ENCODE measurements at regions not wholly inside any gene's neighbourhood (a gene's known extent, or its start where the extent isn't known, plus 50 kb on each side); places are given as distances from the start of the nearest gene placed in this dataset.

DNA sequence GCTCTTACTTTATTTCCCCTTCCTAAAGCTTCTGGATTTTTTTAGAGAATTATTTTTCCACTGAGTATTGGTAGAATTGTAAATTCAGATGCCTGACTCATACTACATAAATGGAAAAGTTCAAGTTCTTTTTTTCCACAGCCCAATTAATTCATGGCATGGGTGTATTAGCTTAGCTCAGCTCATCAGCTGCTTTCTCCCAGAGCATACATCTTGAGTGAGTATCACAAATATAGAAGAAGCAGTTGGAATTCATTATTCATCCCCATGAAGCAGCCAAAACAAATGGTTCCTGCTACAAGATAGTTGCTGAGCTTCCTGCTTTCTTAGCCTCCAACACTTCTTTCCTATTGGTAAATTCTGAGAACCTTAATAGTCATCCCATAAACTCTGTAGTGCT lies 105.1 kb downstream of the C12orf50 start:
- intact Hi-C loops (cut with micrococcal nuclease) = no loop called here
- Histone ChIP-seq H3K27me3 (ENCODE audit: control insufficient read depth in 2 of 2, insufficient read depth in 2 of 2, low read length in 2 of 2) (no peaks in the 10 kb centered on the region), H3K79me2 (ENCODE audit: insufficient read depth, low read length) (no peaks in the 10 kb centered on the region), H4K20me1 (ENCODE audit: insufficient read depth, low read length) (no peaks in the 10 kb centered on the region), H3K4me1 (ENCODE audit: control insufficient read depth in 1 of 2, insufficient read depth in 2 of 2, low read length in 2 of 2) (no peaks in the 10 kb centered on the region), H3K9ac (ENCODE audit: insufficient read depth, low read length, poor library complexity, severe bottlenecking) (no peak overlapping the region), H3K4me3 (replicated peaks in 1 of 3; ENCODE audit: low read depth in 2 of 3, low read length in 3 of 3) (no peak overlapping the region), H3K4me2 (replicated peaks; ENCODE audit: extremely low read depth, low read length, poor library complexity, severe bottlenecking) (no peak overlapping the region), H2AFZ (ENCODE audit: insufficient read depth, low read depth, low read length, poor library complexity, severe bottlenecking) (no peak overlapping the region), H3K36me3 (replicated peaks in 1 of 2; ENCODE audit: control insufficient read depth in 1 of 2, insufficient read depth in 2 of 2, low read length in 2 of 2) (no peaks in the 10 kb centered on the region), H3K27ac (ENCODE audit: low read depth in 1 of 2, low read length in 2 of 2) (no peak overlapping the region), H3K9me3 (replicated peaks in 1 of 2; ENCODE audit: control insufficient read depth in 1 of 2, insufficient read depth in 1 of 2, low read length in 2 of 2) (no peaks in the 10 kb centered on the region)
- H3K9me3 Mint-ChIP-seq = peaks cover 0 to 3% (median 0%) of the 10 kb centered on the region in 7 donors
- no peak overlapping the region for H3K27ac Mint-ChIP-seq
- TF ChIP-seq, protein P1, sequence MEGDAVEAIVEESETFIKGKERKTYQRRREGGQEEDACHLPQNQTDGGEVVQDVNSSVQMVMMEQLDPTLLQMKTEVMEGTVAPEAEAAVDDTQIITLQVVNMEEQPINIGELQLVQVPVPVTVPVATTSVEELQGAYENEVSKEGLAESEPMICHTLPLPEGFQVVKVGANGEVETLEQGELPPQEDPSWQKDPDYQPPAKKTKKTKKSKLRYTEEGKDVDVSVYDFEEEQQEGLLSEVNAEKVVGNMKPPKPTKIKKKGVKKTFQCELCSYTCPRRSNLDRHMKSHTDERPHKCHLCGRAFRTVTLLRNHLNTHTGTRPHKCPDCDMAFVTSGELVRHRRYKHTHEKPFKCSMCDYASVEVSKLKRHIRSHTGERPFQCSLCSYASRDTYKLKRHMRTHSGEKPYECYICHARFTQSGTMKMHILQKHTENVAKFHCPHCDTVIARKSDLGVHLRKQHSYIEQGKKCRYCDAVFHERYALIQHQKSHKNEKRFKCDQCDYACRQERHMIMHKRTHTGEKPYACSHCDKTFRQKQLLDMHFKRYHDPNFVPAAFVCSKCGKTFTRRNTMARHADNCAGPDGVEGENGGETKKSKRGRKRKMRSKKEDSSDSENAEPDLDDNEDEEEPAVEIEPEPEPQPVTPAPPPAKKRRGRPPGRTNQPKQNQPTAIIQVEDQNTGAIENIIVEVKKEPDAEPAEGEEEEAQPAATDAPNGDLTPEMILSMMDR (IDR thresholded peaks at IDR 0.05) = no peak
- H3K4me3 Mint-ChIP-seq = no peak overlapping the region
- H3K36me3 Mint-ChIP-seq = no peaks in the 10 kb centered on the region
- peaks cover 0 to 1% (median 0%) of the 10 kb centered on the region in 3 donors for H3K27me3 Mint-ChIP-seq (ENCODE audit: low read depth in 3 of 3)
- DNase-seq = no peak
- H3K4me1 Mint-ChIP-seq = no peaks in the 10 kb centered on the region

DNA sequence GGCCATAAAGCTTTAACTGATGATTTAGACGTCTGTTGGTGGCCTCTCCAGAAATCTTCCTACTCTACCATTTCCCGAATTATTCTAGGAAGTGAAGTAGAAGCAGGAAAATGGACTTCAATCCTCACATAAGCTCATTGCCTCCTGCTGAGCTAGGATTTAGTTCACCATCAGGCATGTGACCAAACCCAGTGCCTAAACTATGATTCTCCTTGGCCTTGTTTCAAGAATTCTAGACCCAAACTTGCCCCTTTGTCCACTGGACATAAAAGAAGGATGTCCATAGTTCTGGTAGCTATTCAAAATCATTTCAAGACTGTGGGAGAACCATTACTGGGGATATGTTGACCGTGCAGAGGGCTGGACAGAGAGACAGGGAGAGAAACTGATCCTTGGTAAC lies 105.8 kb downstream of the C12orf50 start:
- H3K27me3 Mint-ChIP-seq (ENCODE audit: low read depth in 3 of 3) = peaks cover 0 to 1% (median 0%) of the 10 kb centered on the region in 3 donors
- WGBS (ENCODE audit: insufficient coverage) = no CpG with 5 or more reads among the region's 3 CpGs

More for the DNA sequence above, 105.8 kb downstream of the C12orf50 start:
- intact Hi-C loops (cut with micrococcal nuclease) = no loop called here
- Histone ChIP-seq H3K4me3 (replicated peaks in 1 of 3; ENCODE audit: low read depth in 2 of 3, low read length in 3 of 3) (no peak overlapping the region), H3K27ac (ENCODE audit: low read depth in 1 of 2, low read length in 2 of 2) (no peak overlapping the region), H3K9ac (ENCODE audit: insufficient read depth, low read length, poor library complexity, severe bottlenecking) (no peak overlapping the region), H3K9me3 (replicated peaks in 1 of 2; ENCODE audit: control insufficient read depth in 1 of 2, insufficient read depth in 1 of 2, low read length in 2 of 2) (no peaks in the 10 kb centered on the region), H3K4me1 (ENCODE audit: control insufficient read depth in 1 of 2, insufficient read depth in 2 of 2, low read length in 2 of 2) (no peaks in the 10 kb centered on the region), H4K20me1 (ENCODE audit: insufficient read depth, low read length) (no peaks in the 10 kb centered on the region), H3K79me2 (ENCODE audit: insufficient read depth, low read length) (no peaks in the 10 kb centered on the region), H3K4me2 (replicated peaks; ENCODE audit: extremely low read depth, low read length, poor library complexity, severe bottlenecking) (no peak overlapping the region), H3K27me3 (ENCODE audit: control insufficient read depth in 2 of 2, insufficient read depth in 2 of 2, low read length in 2 of 2) (no peaks in the 10 kb centered on the region), H3K36me3 (replicated peaks in 1 of 2; ENCODE audit: control insufficient read depth in 1 of 2, insufficient read depth in 2 of 2, low read length in 2 of 2) (no peaks in the 10 kb centered on the region), H2AFZ (ENCODE audit: insufficient read depth, low read depth, low read length, poor library complexity, severe bottlenecking) (no peak overlapping the region)
- H3K36me3 Mint-ChIP-seq = no peaks in the 10 kb centered on the region
- no peak overlapping the region for H3K4me3 Mint-ChIP-seq
- TF ChIP-seq, protein P1 (IDR thresholded peaks at IDR 0.05) = no peak
- H3K4me1 Mint-ChIP-seq = no peaks in the 10 kb centered on the region
- peaks cover 0 to 3% (median 0%) of the 10 kb centered on the region in 7 donors for H3K9me3 Mint-ChIP-seq
- DNase-seq = no peak
- no peak overlapping the region for H3K27ac Mint-ChIP-seq

Data from CD14-positive monocyte (primary cell).